ENCODE measurements at regions not wholly inside any gene's neighbourhood (a gene's known extent, or its start where the extent isn't known, plus 50 kb on each side); places are given as distances from the start of the nearest gene placed in this dataset.

- intact Hi-C loops (cut with DNase I; ENCODE audit: low total_unique reads) = no loop called here
Observed at GRCh38 chr6:45801471-45802289, 214.0 kb downstream of the CLIC5 start.

GRCh38 chr6:45800911-45801310, 214.7 kb downstream of the CLIC5 start:
- TF ChIP-seq CTCF (IDR thresholded peaks at IDR 0.05 in 8 of 11, conservative IDR thresholded peaks at IDR 0.05 in 3 of 11) (no peak), POLR2A (IDR thresholded peaks at IDR 0.05) (no peak), POLR2AphosphoS5 (IDR thresholded peaks at IDR 0.05) (no peak)
- no peaks in the 10 kb centered on the region for H3K27me3 ChIP-seq (replicated peaks in 1 of 7)
- peaks cover 0 to 9% (median 0%) of the 10 kb centered on the region in 8 donors for H3K9me3 ChIP-seq
- no peak for DNase-seq
- 44 to 65% (median 52%) methylated on average over 5 of the region's 5 CpGs for WGBS, 5 donors
- H3K4me1 ChIP-seq = no peaks in the 10 kb centered on the region
- H3K36me3 ChIP-seq = no peaks in the 10 kb centered on the region
- no peak overlapping the region for H3K27ac ChIP-seq
- intact Hi-C loops (cut with DNase I; ENCODE audit: low total_unique reads) = no loop called here
- no peak overlapping the region for H3K4me3 ChIP-seq

More at GRCh38 chr6:45801471-45802289, 214.0 kb downstream of the CLIC5 start:
- Histone ChIP-seq H3K4me1 (no peaks in the 10 kb centered on the region), H3K9me3 (peaks cover 0 to 11% (median 0%) of the 10 kb centered on the region in 8 donors), H3K27me3 (replicated peaks in 1 of 7) (no peaks in the 10 kb centered on the region), H3K27ac (no peak overlapping the region), H3K4me3 (no peak overlapping the region), H3K36me3 (no peaks in the 10 kb centered on the region)
- DNase-seq = no peak
- TF ChIP-seq CTCF (IDR thresholded peaks at IDR 0.05 in 8 of 11, conservative IDR thresholded peaks at IDR 0.05 in 3 of 11) = no peak
- TF ChIP-seq POLR2A (IDR thresholded peaks at IDR 0.05) = no peak
- no peak for TF ChIP-seq POLR2AphosphoS5 (IDR thresholded peaks at IDR 0.05)
- WGBS, 5 donors = 47 to 63% (median 49%) methylated on average over 10 of the region's 10 CpGs

GRCh38 chr6:45795678-45796077, 220.0 kb downstream of the CLIC5 start:
- Histone ChIP-seq H3K27me3 (replicated peaks in 1 of 7) (no peaks in the 10 kb centered on the region), H3K4me1 (no peaks in the 10 kb centered on the region)
- WGBS, 5 donors = 93 to 95% (median 94%) methylated on average over 3 of the region's 3 CpGs

More at GRCh38 chr6:45795678-45796077, 220.0 kb downstream of the CLIC5 start:
- intact Hi-C loops (cut with DNase I; ENCODE audit: low total_unique reads) = no loop called here
- Histone ChIP-seq H3K4me3 (no peak overlapping the region), H3K9me3 (no peaks in the 10 kb centered on the region), H3K36me3 (no peaks in the 10 kb centered on the region), H3K27ac (no peak overlapping the region)
- DNase-seq = no peak
- TF ChIP-seq POLR2A (IDR thresholded peaks at IDR 0.05) = no peak
- TF ChIP-seq CTCF (IDR thresholded peaks at IDR 0.05 in 8 of 11, conservative IDR thresholded peaks at IDR 0.05 in 3 of 11) = no peak
- no peak for TF ChIP-seq POLR2AphosphoS5 (IDR thresholded peaks at IDR 0.05)
